ENCODE measurements at regions not wholly inside any gene's neighbourhood (a gene's known extent, or its start where the extent isn't known, plus 50 kb on each side); places are given as distances from the start of the nearest gene placed in this dataset.

DNA sequence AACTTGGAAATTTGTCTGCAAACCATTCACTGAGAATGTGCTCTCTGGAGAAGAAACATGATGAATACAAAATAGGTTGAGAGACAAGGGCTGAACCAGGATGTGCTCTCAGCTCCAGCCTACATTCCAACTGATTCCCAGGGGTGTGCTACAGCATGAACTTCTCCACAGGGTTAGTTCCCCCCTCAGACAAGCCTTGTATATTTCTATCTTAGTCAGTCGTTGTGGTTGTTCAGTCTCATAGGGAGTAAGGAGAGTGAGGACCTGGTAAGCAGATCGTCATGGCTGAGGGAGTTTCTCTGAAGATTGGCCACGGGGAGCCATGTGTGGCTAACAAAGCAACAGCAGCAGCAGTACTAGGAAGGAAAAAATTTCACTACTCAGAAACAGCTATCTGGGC is 919.7 kb upstream of the CADM2 start:
- TF ChIP-seq, protein P1, sequence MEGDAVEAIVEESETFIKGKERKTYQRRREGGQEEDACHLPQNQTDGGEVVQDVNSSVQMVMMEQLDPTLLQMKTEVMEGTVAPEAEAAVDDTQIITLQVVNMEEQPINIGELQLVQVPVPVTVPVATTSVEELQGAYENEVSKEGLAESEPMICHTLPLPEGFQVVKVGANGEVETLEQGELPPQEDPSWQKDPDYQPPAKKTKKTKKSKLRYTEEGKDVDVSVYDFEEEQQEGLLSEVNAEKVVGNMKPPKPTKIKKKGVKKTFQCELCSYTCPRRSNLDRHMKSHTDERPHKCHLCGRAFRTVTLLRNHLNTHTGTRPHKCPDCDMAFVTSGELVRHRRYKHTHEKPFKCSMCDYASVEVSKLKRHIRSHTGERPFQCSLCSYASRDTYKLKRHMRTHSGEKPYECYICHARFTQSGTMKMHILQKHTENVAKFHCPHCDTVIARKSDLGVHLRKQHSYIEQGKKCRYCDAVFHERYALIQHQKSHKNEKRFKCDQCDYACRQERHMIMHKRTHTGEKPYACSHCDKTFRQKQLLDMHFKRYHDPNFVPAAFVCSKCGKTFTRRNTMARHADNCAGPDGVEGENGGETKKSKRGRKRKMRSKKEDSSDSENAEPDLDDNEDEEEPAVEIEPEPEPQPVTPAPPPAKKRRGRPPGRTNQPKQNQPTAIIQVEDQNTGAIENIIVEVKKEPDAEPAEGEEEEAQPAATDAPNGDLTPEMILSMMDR (IDR thresholded peaks at IDR 0.05) = no peak
- no peak for TF ChIP-seq POLR2A (IDR thresholded peaks at IDR 0.05)
